GM19372 (cell line): ENCODE measurements at regions not wholly inside any gene's neighbourhood (a gene's known extent, or its start where the extent isn't known, plus 50 kb on each side); places are given as distances from the start of the nearest gene placed in this dataset.

Experiments used
- ATAC-seq: cut with Tn5 transposase; IDR thresholded peaks from one replicate; pipeline ENCODE4 v1.9.1; 2021; ENCODE audit warnings: mild to moderate bottlenecking, low read depth, moderate library complexity; ENCODE audit not compliant: unreplicated experiment

DNA sequence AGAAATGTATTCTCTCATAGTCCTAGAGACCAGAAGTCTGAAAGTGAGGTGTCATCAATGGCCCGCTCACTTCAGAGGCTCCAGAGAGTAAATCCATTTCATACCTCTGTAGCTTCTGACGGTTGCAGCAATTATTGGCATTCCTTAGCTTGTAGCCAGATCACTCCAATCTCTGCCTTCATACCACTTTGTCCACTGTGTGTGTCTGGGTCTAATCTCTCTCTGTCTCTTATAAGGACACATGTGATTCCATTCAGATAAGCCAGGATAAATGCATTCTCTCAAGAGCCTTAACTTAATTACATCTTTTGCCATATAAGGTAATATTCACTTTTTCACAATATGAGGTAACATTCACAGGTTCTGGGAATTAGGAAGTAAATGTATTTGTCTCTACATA is 365.7 kb downstream of the GXYLT1 start:
- no peak for ATAC-seq

DNA sequence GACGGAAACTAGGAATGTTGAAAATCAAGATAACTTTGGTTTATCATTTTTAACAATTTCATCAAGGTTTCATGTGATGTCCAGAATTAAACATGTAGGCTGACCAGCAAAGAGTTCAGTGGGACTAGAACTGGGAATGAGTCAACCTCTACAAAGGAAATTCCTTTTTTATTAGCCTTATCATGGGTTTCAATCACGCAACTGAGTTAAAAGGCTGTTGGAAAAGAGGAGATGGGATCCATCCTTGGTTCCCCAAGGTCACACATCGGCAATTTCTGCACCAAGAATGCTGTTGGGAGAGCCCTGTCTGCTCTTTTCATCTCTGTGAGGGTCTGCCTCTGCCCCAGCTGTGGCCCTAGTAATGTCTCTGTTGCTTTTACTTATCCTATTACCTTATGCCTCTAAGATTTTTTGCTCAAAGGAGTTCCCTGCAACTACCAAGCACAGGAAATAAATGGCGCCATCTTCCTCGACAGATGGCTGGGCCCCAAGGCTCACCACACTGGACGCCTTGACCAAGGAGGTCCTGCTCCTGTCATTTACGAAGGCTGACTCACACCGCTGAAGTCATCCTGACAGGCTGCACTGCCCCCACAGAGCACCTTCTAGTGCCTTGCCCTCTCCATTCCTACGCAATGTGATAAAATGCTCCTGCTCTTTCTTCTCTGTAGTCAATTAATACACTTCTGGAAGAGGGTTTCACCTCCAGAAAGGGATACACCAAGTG is 367.4 kb downstream of the GXYLT1 start:
- ATAC-seq, result no peak

GRCh38 chr12:41772478-41772877 is 372.2 kb downstream of the GXYLT1 start:
- ATAC-seq, result no peak

DNA sequence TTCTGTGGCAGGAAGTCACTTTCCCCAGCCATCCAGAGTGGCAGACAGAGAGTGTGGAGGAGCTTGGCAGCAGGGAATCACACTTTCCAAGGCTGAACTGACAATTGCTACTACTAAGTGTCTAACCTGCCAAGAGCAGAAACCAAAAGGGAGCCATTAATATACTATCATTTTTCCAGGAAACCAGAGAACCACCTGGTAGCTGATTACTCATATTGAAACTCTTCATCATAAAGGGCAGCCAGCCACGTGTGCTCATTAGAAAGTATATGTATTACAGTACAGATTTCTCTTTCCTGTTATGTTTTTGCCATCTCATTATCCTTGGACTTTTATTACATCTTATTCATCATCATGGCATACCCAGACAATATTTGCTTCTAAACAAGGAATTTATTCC is 374.9 kb downstream of the GXYLT1 start:
- no peak for ATAC-seq

- no peak for ATAC-seq
These were observed 376.2 kb downstream of the GXYLT1 start for GRCh38 chr12:41768456-41768855.

DNA sequence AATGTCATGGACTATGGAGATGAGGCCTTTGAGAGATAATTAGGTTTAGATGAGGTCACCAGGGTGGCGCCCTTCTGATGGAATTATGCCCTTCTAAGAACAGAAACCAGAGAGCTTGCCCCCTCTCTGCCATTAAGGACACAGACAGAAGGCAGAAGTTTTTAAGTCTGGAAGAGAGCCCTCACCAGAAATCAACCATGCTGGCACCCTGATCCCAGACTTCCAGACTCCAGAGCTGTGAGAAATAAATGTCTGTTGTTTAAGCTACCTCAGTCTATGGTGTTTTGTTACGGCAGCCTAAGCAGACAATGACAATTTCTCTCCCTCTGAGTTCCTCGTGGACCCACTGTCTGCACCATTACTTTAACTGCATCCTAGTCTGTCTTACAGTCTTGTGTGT is 382.0 kb downstream of the GXYLT1 start:
- no peak for ATAC-seq

DNA sequence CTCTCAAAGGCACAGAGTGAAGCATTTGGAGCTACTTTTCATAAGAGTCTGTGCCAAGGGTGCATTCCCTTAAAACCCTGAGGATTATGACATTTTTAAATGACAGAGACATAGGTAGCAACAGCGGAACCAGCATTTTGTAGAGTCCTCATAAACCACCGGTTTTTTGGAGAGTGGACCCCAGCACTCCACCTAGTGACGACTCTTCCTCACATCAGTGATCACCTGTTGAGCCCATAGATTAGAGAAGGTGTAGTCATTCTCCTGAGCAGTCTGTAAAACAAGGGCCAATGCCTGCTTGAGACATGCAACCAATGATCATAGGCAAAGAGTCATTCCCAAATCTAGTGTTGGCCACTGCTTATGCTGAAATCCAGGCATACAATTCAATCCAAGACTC is 399.1 kb downstream of the GXYLT1 start:
- ATAC-seq, result no peak

GRCh38 chr12:41743835-41744234 is 400.8 kb downstream of the GXYLT1 start:
- ATAC-seq, result no peak

DNA sequence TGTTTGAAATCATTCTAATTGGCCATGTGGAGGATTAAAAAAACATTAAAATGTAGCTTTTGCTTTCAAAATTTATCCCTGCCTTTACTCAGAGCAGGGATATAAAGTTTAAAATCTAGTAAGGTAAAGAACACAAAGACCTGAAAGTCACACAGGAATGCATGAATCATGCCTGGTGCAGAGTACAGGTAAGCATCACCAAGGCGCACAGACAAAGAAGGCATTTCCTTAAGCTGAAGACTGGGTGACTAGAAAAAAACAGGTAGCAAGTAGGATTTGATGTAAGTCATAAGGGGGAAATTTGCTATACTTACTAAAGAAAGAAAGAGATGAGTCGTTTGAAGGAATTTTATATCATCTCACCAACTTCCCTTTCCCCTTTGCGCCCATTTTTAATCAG is 405.6 kb downstream of the GXYLT1 start:
- ATAC-seq, result no peak

DNA sequence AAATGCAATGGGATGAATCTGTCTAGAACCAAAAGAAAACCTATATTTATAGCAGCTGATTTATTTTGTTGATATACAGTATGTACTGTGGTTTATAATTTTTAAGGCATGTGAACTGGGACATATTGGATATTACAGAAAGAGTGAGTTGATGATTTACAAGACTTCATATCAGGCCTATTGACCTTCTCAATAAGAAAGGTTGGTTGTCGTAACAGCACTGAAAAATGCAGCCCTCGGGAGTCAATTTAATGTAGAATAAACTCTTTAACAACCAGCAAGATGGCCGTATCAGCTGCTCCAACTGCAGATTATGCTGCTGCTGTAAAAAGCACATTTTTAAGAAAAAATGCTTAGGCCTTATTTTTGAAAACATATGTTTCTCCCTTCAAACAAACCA is 407.3 kb downstream of the GXYLT1 start:
- ATAC-seq, result no peak

- no peak for ATAC-seq
These were observed 408.2 kb downstream of the GXYLT1 start for GRCh38 chr12:41736436-41736835.

- ATAC-seq, result no peak
These were observed 413.0 kb downstream of the GXYLT1 start for GRCh38 chr12:41731691-41732090.

DNA sequence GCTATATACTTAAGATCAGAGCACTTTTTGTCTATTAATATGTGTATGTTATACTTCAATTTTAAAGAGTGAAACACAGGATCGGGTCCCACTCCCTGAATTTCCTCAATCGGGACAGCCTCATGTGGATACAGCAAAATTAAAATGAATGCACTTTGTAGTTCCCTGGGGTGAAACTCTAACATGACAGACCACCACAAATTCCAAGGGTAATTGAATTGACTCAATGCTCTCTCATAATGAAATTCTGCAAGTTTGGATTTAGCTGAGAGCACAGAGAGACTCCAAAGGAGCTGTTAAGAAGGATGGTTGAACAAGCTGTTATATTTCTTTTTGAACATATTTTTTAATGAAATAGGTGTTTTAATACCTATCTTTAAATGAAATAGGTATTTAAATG is 413.6 kb downstream of the GXYLT1 start:
- no peak for ATAC-seq

DNA sequence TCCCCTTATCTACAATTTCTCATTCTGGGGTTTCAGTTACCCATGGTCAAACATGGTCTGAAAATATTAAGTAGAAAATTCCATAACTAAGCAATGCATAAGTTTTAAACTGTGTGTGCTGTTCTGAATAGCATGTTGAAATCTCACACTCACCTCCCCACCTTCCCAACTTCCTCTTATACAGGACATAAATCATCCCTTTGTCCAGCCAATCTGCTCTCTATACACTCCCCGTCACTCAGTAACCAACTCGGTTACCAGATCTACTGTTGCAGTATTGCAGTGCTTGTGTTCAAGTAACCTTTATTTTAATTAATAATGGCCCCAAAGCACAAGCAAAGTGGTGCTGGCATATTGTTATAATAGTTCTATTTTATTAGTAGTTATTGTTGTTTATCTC is 420.5 kb downstream of the GXYLT1 start:
- no peak for ATAC-seq

- no peak for ATAC-seq
These were observed 425.5 kb downstream of the GXYLT1 start for GRCh38 chr12:41719214-41719613.

GRCh38 chr12:41715256-41715655 is 429.4 kb downstream of the GXYLT1 start:
- ATAC-seq, result no peak

- no peak for ATAC-seq
These were observed 435.0 kb downstream of the GXYLT1 start for GRCh38 chr12:41709463-41710285.

DNA sequence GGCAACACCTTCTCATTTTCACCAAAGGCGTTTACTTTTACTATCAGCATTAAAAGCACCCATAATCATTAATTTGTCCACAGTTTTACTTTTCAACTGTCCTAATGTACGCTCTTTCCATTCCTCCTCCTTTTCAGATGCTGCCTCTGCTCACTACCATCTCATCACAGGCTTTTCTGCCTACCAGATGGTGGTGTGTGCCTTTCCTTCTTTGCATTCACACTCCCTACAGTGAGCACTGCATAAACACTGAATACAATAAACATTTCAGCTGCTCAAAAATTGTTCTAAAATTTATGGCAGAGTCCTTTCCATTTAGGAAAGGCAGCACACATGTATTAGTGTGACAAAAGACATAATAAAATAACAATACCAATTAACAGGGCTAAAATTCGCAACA is 435.7 kb downstream of the GXYLT1 start:
- ATAC-seq, result no peak

GRCh38 chr12:41706376-41706775 is 438.3 kb downstream of the GXYLT1 start:
- no peak for ATAC-seq

GRCh38 chr12:41701943-41702601 is 442.6 kb downstream of the GXYLT1 start:
- ATAC-seq, result no peak

DNA sequence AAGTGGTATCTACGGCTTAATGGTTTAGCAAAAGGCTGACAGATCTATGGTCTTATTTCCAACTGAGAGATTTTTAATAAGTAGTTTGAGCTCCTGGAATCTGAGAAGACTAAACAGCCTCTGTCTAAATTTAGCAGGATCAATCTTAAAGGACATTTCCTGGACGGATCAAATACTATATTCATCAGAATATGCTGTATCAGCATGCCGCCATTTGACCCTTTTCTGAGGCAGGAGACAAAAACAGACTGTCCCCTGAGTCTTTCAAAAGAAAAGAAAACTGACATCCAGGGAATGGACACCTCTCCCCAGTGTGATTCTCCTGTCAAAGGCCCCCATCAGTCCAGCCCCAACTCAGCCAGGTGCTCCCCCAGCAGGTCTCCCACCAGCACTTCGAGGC is 443.7 kb downstream of the GXYLT1 start:
- ATAC-seq, result no peak

DNA sequence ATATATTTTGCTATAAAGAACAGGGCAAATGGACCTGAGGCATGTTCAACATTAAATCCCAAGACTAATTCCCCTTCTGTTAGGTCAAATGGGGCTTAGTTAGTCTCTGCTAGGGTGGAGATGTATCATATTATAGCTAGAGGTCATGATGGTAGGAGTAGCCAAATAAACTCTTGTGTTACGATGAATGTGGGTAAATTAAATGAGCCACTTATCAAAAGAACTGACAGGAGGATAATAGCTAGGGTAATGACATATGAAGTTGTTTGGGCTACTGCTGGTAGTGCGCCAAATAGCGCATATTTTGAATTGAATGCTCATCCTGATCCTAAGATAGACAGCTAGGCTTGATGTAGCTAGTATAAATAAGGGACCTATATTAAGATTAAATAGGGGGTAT is 445.0 kb downstream of the GXYLT1 start:
- ATAC-seq, result no peak
